Activated CD8-positive, alpha-beta T cell treated with anti-CD3 and anti-CD28 coated beads for 36 hours (primary cell): ENCODE measurements at regions not wholly inside any gene's neighbourhood (a gene's known extent, or its start where the extent isn't known, plus 50 kb on each side); places are given as distances from the start of the nearest gene placed in this dataset.

Experiments
- ATAC-seq: fragments of 200-7000 bp; cut with Tn5 transposase; one replicate; pipeline ENCODE4 v1.10.0; 2021; ENCODE audit warnings: mild to moderate bottlenecking, moderate library complexity
- CTCF ChIA-PET: fragments of 350-600 bp; sonication (Branson Sonifier 250); formaldehyde crosslinking; loops from one replicate; lab custom pipeline; 2021; ENCODE audit warnings: antibody characterized with exemption; lab: Charles Lee
- POLR2A ChIA-PET: fragments of 350-600 bp; sonication (Branson Sonifier 250); formaldehyde crosslinking; loops from one replicate; lab custom pipeline; 2021; ENCODE audit warnings: antibody characterized with exemption; lab: Charles Lee
- DNase-seq: peaks from one replicate; pipeline ENCODE4 v3.0.0-alpha.2; 2020
- H3K27ac Mint-ChIP-seq: one replicate; pipeline ENCODE4 v1.8.0; 2021; ENCODE audit warnings: mild to moderate bottlenecking, mixed read lengths
- H3K27me3 Mint-ChIP-seq: one replicate; pipeline ENCODE4 v1.8.0; 2021; ENCODE audit warnings: mixed read lengths
- H3K36me3 Mint-ChIP-seq: one replicate; pipeline ENCODE4 v1.8.0; 2021; ENCODE audit warnings: low read depth, mixed read lengths
- H3K4me1 Mint-ChIP-seq: one replicate; pipeline ENCODE4 v1.8.0; 2021; ENCODE audit warnings: low read depth, mixed read lengths
- H3K4me3 Mint-ChIP-seq: one replicate; pipeline ENCODE4 v1.8.0; 2021; ENCODE audit warnings: mild to moderate bottlenecking, moderate library complexity, mixed read lengths
- H3K9me3 Mint-ChIP-seq: one replicate; pipeline ENCODE4 v1.8.0; 2021; ENCODE audit warnings: mixed read lengths
- intact Hi-C: fragments of 100-400 bp; cut with micrococcal nuclease; formaldehyde crosslinking; loops from one replicate; pipeline ENCODE4 v1.10.0; 2022
- TF ChIP-seq, protein P1 (sequence below): fragments of 200-600 bp; IDR thresholded peaks from one replicate; pipeline ENCODE4 v1.8.0; 2022; ENCODE audit warnings: antibody characterized with exemption, mild to moderate bottlenecking

DNA sequence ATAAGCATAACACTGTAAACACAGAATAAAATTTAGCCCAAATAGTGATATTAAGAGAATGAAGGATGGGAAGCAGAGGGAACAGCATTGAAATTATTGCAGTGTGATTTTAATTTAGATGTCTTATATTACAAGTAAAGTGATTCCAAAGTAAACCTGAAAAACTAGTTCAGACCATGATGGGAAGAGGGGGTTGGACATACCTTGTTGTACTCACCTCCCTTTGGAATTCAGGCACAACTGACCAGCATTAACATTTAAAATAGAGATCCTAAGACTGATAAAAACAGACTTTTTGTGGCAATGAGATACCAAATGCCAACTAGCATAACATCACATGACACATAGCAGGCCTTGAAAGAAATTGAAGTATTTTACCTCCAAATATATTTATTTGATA lies 210.0 kb upstream of the ADRA1D start:
- ChIA-PET POLR2A (no interaction called here), CTCF (no interaction called here)
- DNase-seq: no peak
- Mint-ChIP-seq H3K27ac (no peak overlapping the region), H3K4me3 (no peak overlapping the region), H3K36me3 (no peaks in the 10 kb centered on the region), H3K4me1 (no peaks in the 10 kb centered on the region), H3K9me3 (peaks cover 4% of the 10 kb centered on the region), H3K27me3 (peaks cover 3% of the 10 kb centered on the region)
- intact Hi-C loops: no loop called here
- no peak for ATAC-seq
- TF ChIP-seq, protein P1, sequence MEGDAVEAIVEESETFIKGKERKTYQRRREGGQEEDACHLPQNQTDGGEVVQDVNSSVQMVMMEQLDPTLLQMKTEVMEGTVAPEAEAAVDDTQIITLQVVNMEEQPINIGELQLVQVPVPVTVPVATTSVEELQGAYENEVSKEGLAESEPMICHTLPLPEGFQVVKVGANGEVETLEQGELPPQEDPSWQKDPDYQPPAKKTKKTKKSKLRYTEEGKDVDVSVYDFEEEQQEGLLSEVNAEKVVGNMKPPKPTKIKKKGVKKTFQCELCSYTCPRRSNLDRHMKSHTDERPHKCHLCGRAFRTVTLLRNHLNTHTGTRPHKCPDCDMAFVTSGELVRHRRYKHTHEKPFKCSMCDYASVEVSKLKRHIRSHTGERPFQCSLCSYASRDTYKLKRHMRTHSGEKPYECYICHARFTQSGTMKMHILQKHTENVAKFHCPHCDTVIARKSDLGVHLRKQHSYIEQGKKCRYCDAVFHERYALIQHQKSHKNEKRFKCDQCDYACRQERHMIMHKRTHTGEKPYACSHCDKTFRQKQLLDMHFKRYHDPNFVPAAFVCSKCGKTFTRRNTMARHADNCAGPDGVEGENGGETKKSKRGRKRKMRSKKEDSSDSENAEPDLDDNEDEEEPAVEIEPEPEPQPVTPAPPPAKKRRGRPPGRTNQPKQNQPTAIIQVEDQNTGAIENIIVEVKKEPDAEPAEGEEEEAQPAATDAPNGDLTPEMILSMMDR: no peak

DNA sequence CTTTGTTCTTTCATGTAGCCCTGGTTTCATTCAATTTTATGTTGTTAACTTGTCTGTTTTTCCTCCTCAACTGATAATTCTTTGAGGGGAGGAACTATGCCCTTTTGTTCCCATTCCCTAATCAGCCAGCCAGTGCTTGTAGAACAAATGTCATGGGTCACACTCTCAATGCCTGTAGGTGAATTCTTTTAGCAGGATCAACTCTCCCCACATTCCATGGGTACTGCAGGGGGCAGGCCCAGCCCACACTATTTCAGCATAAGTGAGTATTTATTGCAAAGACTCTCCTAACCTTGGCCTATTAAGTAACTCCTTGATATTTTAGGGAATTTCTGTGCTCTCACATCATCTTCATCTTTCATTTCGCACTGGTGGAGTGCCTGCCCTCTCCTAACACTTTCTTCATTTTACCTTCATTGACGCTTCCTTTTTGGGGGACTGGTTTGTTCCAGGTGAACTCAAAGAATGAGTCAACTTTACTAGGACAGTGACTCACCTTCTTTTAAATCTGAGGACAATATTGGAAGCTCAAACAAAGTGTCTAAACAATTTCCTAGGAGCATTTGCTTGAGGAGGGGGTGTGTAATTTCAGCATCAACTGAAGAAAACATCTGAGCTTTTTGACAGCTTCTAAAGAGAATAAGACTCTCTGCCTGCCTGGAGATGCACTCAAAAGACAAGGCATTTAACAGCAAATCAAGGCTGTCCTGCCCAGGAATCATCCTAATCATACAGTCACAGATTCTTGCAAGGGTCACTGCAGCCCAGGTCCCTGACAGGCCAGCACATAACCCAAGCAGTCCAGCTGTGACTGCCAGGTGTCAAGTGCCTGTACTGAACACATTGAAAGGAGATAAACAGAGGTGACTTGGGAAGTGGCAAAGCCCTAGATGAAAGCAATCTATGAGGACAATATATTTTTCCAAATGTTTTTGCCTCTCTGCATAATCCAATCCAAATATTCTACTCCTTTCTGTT lies 208.8 kb upstream of the ADRA1D start:
- Mint-ChIP-seq H3K36me3 (no peaks in the 10 kb centered on the region), H3K9me3 (peaks cover 4% of the 10 kb centered on the region), H3K27me3 (peaks cover 2% of the 10 kb centered on the region), H3K4me3 (no peak overlapping the region), H3K4me1 (no peaks in the 10 kb centered on the region), H3K27ac (no peak overlapping the region)
- ATAC-seq: no peak
- no peak for DNase-seq
- TF ChIP-seq, protein P1: no peak
- intact Hi-C loops: no loop called here
- CTCF ChIA-PET: no interaction called here
- POLR2A ChIA-PET: no interaction called here

DNA sequence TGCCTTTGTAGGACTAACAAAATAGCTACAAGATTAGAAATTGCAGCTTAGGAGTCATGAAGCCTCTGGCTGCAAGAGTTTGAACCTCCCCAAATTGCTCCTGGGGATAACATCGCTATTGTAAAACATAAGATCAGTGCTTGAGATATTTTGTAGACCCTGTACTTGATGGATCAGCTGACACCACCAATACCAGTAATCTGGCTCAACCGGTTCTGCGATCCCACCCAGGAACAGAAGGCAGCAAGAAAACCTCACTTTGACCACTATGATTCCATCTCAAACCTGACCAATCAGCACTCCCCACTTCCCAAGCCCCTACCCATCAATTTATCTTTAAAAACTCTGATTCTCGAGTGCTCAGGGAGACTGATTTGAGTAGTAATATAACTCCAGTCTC lies 206.9 kb upstream of the ADRA1D start:
- Mint-ChIP-seq H3K27me3 (no peaks in the 10 kb centered on the region), H3K27ac (no peak overlapping the region), H3K36me3 (no peaks in the 10 kb centered on the region), H3K4me1 (no peaks in the 10 kb centered on the region), H3K4me3 (no peak overlapping the region), H3K9me3 (peaks cover 4% of the 10 kb centered on the region)
- intact Hi-C loops: no loop called here
- ATAC-seq: no peak
- CTCF ChIA-PET: no interaction called here
- TF ChIP-seq, protein P1: no peak
- POLR2A ChIA-PET: interaction anchor here (0.6 kb wide), 1 partner anchor 51 kb away, joined by 3 read pairs; no protein-coding TSS in a partner anchor
- DNase-seq: no peak

DNA sequence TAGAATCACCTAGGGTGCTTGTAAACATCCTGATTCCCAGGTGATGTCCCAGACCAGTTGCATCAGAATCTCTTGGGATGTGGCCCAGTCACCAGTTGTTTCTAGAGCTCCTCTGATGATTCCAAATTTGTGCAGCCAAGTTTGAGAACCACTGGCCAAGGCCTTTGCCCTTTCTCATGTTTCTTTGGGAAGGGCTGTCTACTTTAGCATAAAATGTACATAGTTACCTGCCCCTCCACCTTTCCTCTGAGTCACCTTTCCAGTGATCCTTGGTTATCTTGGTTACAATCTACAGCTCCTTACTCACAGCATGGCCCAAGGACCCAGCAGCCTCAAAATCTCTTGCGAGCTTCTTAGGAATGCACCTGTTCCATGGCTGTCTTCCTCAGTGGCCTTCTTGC lies 206.2 kb upstream of the ADRA1D start:
- intact Hi-C loops: no loop called here
- Mint-ChIP-seq H3K9me3 (peaks cover 4% of the 10 kb centered on the region), H3K4me1 (no peaks in the 10 kb centered on the region), H3K27me3 (no peaks in the 10 kb centered on the region), H3K4me3 (no peak overlapping the region), H3K27ac (no peak overlapping the region), H3K36me3 (no peaks in the 10 kb centered on the region)
- TF ChIP-seq, protein P1: no peak
- ChIA-PET CTCF (no interaction called here), POLR2A (no interaction called here)
- ATAC-seq (no peak), DNase-seq (no peak)

DNA sequence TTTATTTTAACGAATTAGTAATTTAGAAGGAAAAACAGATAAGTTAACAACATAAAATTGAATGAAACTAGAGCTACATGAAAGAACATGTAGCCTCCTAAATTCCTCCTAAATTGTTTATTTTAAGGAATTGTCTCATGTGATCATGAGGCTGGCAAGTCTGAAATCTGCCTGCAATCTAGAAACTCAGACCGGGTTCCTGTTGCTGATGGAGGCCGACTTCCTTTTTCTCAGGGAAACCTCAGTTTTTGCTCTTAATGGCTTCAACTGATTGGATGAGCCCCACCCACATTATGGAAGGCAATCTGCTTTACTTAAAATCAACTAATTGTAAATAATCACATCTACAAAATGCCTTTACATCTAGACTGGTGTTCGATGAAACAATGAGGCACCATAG lies 205.0 kb upstream of the ADRA1D start:
- CTCF ChIA-PET: no interaction called here
- TF ChIP-seq, protein P1: no peak
- DNase-seq: no peak
- Mint-ChIP-seq H3K27ac (no peak overlapping the region), H3K4me3 (no peak overlapping the region), H3K4me1 (no peaks in the 10 kb centered on the region), H3K9me3 (peaks cover 4% of the 10 kb centered on the region), H3K36me3 (no peaks in the 10 kb centered on the region), H3K27me3 (no peaks in the 10 kb centered on the region)
- POLR2A ChIA-PET: no interaction called here
- ATAC-seq: no peak
- intact Hi-C loops: no loop called here
